GM19351 (cell line): ENCODE measurements at regions not wholly inside any gene's neighbourhood (a gene's known extent, or its start where the extent isn't known, plus 50 kb on each side); places are given as distances from the start of the nearest gene placed in this dataset.
A peak's percentile ranks its signal among the peaks of the same experiment; 100 is the strongest.
"Not testable (repeated sequence)": the region's sequence is repeated elsewhere in the genome, so short reads cannot be mapped to it uniquely, and the experiment has no call there.

Source experiments
- ATAC-seq: cut with Tn5 transposase; IDR thresholded peaks from one replicate; pipeline ENCODE4 v1.9.1; 2021; ENCODE audit warnings: mild to moderate bottlenecking, moderate library complexity; ENCODE audit not compliant: unreplicated experiment

DNA sequence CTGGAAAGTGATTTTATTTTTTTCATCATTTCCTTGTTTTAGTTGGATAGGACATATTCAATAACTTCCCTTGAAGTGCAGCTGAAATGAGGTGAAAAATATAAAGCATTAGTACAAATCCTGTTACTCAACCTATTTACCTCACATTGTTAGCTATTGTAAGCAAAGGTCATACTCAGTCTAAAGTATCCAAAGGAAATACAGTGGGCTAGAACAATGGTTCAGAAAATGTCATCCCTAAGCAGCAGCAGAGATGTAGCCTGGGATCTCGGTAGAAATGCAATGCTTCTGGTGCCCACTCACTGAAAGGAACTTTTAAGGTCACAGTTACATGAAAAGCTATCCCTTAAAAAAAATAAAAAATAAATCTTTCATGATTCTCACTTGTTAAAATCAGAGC lies 300.6 kb downstream of the PPP4R3C start:
- ATAC-seq, result no peak

DNA sequence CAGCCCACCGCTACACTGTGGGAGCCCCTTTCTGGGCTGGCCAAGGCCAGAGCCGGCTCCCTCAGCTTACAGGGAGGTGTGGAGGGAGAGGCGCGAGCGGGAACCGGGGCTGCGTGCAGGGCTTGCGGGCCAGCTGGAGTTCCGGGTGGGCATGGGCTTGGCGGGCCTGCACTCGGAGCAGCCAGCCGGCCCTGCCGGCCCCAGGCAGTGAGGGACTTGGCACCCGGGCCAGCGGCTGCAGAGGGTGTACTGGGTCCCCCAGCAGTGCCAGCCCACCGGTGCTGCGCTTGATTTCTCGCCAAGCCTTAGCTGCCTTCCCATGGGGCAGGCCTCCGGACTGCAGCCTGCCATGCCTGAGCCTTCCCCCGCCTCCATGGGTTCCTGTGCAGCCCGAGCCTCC lies 306.2 kb downstream of the PPP4R3C start:
- ATAC-seq, result not testable (repeated sequence)

DNA sequence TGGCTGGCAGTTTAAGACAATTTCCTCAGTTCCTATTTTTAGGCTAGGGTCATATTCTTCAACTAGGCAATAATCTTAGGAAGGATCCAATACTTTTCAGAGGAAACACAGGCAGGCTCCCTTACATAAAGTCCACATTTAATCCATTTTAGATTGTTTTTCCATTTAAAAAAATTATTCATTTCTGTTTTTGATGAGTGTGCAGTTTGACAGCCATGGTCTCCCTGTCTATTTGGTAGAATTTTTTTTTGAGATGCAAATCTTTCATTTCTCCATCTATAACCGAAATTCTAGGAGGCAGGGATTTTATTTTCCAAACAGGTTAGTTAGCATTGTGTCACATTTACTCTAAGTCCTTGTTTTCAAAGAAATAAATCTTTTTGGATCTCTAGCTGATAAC lies 326.8 kb downstream of the PPP4R3C start:
- ATAC-seq, result no peak

DNA sequence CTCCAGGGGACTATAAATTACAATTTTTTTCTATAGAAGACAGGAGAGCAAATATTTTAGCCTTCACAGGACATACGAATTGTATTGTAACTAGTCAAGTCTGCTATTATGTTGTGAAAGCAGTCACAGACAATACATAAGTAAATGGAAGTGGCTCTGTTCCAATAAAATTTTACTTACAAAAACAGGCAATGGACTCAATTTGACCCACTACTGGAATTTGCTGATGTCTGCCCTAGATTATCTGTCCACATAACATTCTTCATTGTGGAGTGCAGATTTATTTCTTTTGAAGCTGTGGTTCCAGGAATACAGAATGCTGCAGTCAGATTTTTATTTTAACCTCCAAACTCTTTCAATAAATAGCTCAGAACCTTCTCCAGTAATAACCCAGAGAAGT lies 330.3 kb downstream of the PPP4R3C start:
- ATAC-seq, result no peak

DNA sequence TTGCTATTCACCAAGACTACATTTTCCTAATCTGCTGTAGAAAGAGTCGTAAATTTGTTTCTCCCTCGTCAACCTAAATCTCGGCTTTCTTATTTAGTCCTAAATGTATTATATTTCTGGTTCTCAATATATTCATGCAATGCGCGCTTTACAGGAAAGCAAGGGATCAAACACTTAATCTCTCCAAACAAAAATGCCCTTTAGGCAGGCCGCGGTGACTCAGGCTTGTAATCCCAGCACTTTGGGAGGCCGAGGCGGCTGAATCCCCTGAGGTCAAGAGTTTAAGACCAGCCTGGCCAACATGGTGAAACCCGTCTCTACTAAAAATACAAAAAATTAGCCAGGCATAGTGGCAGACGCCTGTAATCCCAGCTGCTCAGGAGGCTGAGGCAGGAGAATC lies 376.0 kb downstream of the PPP4R3C start:
- not testable (repeated sequence) for ATAC-seq

DNA sequence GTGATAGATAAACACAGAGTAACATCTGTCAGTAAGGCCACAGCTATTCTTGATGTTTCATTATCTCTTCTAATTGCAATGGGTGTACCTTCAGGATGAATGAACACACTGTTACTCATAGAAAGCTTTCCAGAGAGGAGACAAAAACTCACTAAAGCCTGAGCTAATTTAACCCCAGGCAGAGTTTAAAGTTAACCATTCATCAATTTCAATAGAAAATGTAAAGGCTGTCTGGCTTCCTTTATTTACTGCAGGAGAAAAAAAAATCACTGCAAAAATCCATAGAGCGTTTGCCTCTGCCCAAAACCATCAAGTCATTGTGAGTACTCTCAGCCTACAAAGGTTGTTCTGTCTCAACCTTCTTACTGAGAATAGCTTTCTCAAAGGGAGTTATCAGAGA lies 376.9 kb downstream of the PPP4R3C start:
- no peak for ATAC-seq

DNA sequence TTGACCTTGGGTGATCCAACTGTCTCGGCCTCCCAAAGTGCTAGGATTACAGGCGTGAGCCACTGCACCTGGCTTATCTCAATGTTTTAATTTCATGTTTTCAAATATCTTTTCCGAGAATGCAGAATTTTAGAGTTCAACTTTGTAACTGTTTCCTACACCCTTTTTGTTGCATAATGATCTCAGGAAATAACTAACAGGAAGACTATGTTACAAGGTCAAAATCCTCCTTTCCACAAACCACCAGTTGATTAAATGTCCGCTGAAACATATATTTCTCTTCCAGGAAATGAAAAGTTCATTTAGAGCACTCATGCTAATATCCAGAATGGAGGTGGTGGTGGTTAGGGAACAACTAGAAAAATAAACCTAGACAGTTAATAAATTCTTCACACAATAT lies 377.8 kb downstream of the PPP4R3C start:
- no peak for ATAC-seq

DNA sequence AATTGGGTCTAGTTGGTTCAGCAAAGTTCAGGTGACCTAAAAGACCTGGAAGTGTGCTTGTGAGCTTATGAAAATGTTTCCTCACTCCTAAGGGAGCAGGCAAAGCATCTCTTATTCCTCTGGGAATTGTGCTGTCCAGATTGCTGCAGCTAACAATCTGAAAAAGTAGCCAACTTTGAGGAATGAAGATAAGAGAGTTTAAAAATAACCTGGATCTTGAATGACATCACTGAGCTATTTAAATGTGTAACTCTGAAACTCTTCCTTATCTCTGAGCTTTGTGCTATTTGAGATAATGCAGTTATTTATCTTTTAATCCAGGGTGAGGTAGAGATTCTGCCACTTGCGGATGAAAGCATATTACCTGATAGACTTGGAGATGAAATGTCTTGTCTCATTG lies 384.8 kb downstream of the PPP4R3C start:
- no peak for ATAC-seq

DNA sequence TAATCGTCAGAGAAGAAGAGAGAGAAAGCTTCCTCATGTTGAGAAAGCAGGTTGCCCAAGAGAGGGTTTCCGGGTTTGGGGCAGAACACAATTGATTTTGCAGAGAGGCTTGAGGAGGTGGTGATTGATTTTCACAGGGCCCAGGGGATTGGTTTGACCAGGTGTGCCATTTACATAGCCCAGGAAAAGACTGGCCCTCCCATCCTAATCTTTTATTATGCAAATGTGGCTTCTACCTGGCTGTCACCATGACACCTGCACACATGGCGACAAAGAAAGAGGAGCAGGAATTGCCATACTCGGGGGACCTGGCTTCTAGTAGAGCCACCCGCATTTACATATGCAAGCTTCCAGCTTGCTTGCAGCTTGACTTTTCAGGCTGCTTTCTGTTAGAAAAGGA lies 405.3 kb downstream of the PPP4R3C start:
- ATAC-seq, result no peak

DNA sequence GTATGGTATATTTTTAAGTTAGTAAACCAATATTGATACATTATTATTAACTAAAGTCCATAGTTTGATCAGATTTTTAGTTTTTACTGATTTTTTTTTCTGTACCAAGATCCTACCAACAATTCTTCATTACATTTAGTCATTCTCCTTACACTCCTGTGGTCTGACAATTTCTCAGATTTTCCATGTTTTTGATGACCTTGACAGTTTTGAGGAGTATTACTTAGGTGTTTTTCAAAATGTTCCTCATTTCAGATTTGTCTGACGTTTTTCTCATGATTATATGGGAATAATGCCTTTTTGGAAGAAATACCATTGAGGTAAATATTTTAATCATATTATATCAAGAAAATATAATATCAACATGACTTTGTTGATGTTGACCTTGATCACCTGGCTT lies 423.8 kb downstream of the PPP4R3C start:
- no peak for ATAC-seq

DNA sequence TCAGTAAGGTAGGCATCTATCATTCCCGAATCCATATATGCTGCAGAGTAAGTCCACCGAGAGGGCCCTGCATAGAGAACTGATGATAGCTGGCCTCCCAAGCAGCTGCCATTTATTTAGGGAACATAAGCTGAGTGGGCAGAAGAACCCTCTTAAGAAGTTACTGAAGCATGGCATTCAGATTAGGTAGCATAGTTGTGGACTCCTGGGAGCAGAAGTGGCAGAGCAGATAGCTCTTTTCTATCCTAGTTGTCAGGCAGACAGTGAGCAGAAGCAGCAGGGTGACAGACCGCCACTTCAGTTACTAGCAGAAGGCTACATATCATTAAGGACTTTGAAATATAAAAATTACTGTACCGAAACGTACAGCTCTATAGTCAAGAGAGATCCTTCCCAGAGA lies 454.7 kb downstream of the PPP4R3C start:
- ATAC-seq, result no peak

DNA sequence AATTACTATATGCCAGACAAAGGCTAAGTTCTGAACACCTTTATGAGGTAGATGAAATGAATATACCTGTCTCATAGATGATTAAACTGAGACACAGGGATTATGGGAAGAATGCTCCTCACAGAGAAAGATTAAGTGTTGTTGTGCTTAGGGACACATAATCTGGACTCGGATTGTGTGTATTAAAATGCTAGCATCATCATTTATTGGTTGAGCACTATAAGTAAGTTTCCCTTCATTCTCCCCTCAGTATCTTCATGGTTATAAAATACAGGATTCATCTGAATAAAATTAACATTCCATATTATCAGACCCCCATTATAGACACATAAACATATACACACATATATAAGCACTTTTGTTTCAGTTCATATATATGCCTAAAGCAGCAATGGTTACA lies 463.5 kb downstream of the PPP4R3C start:
- no peak for ATAC-seq

DNA sequence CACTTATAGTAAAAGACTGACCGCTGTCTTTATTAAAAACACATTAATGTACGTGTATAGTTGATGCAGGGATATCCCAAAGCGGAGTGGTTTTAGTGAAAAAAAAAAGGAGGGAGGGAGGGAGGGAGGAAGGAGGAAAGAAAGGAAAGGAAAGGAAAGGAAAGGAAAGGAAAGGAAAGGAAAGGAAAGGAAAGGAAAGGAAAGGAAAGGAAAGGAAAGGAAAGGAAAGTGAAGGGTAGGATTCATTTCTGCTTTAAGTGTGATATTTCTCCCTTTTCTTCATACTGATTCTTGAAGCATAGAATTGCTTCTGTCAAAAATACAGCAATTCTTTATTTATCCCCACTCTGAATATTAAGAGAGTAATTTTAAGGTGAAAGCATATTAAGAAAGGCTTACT lies 504.9 kb downstream of the PPP4R3C start:
- no peak for ATAC-seq

DNA sequence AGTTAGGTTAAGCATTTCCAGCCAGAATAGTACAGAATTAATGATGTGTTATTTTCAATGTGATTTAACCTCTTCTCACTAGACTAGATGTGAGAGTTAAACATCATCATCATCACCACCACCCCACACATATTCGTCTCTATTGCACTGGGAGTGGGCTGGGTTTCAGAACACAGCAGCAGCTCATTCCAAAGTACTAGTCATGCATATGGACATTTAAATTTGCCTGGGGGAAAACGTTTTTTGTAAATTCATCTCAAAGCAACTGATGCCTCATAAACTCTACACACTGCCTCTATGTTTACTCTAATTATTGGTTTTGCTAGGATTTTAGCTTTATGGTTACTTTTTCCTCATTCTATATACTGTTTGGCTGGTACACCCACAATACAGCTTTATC lies 509.1 kb downstream of the PPP4R3C start:
- ATAC-seq, result no peak

DNA sequence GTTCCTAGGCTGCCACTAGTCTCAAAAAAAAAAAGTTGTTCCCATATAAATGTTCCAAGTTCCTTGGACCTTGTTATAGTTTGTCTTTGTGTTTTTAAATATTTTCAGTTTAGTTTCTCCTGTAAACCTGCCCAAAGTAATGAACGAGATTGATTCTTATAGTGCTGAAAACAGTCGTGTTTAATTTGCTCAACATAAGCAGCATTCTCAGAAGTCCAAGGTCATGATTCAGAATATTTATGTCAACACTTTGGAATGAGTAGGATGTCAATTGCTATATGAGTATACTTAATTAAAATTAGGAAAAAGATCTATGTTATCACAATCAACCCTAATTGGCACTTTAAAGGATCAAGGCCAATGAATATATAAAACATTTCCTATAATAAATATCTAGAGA lies 510.9 kb downstream of the PPP4R3C start:
- ATAC-seq, result no peak

DNA sequence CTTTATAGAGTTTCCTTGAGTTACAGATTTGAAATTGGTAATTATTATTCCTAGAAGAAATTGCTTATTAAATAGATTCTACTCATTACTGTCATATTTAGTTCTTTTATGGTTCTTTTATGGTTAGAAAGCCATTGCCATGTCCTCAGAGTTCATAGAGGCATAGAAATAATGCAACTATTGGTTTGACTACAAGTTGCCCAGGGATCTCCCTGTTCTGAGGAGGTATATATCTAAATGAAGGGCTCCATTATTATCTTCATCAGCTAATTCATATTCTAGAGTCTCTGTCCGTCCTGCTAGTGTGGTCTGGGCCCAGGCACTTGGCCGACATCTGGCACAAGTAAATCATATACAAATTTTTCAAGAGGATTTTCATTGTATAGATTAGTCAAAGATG lies 535.7 kb downstream of the PPP4R3C start:
- ATAC-seq, result no peak

DNA sequence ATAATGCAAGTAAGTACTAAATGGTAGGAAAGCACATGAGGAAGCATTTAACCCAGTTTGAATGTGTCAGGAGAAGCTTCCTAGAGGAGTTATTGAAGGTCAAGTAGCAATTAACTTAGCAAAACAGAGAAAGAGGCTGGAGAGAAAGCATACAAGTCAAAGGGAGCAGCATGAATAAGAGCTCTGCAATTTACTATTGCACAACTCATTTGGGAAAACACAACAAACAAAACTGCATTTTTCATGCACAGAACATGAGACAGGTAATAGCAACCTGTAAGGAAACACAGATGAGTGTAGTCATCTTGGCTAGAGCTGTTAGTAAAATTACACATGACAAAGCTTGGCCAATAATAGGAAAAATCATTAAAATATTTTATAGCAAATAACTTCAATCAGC lies 538.1 kb downstream of the PPP4R3C start:
- ATAC-seq, result no peak

DNA sequence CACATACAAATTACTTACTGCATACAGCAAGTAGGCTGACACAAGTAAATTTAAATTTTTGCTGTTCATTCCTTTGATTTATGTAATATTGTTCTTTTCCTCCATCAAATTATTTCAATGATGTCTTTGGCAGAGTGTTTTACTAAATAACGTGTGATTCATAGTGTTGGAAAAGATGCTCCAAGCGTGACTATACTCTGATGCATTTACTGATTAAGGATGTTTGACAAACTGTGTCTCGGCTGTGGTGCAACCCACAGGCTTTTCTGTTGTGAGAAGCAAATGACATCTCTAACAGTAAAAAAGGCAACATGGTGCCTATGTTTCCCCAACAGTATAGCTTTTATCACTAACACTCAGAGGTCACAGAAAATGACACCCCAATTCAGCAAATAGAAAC lies 540.9 kb downstream of the PPP4R3C start:
- no peak for ATAC-seq

DNA sequence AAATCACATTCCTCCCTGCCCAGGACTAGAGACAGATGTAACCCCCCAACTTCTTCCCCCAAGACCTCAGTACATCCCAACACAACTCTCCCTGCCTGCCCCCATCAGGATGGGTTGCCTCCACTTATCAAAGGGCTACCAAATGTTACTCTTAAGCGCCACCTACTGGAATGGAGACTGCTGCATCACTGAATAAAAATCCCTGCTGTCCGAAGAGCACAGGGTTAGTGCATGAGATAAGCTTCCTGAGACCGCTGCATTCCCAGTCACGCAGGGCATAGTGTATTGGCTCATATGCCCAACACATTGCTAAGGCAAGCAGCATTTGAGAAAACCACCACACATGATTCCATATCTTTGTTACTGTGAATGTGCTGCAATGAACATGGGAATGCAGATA lies 544.5 kb downstream of the PPP4R3C start:
- ATAC-seq, result peak; percentile 82

DNA sequence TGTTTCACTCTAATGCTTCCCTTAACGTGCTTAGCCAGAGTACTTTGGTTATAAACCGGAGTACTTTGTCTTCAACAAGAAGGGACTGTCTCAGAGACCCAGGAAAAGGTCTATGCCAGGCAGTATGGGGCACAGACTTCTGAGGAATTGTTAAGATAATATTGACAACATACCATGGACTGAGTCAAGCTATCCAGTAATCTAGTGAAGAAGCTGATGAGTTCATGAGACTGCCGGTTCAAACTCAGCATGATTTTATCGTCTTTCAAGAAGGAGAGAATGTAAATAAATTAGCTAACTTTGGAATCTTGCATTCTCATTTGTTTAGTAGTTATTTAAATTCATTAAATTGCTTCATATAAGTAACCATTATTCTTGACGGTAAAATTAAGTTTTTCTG lies 546.1 kb downstream of the PPP4R3C start:
- no peak for ATAC-seq

DNA sequence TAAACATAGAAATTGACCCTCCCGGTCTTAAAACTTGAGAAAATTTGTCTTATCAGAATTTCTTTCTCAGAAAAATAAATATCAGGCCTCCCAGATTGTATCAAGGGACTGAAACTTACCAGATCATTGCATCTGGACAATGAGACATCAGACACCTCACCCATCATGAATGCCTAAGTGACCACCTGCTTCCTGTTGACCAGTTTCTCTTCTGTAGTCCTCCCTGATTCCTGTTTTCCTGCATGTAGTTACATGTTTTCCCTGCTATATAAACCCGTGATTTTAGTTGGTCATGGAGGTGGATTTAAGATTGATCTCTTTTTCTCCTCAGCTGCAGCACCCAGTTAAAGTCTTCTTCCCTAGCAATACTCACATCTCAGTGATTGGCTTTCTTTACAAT lies 548.1 kb downstream of the PPP4R3C start:
- ATAC-seq, result no peak

DNA sequence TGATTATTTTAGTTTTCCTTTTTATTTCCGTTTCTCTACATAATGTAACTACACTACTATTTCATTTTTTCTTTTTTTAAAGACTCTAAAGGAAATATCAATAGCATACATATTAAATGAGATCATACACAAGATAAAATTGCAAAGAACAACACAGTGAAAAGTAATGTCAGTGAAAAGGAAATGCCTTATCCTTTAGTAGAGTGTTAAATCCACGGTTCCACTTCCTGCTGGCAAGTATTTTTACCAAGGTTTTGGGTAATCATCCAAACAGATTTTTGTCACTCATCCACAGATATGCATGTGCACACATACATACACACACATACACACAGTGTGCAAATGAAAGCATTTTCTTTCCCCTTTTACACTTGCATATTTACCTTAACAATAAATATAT lies 548.9 kb downstream of the PPP4R3C start:
- no peak for ATAC-seq

DNA sequence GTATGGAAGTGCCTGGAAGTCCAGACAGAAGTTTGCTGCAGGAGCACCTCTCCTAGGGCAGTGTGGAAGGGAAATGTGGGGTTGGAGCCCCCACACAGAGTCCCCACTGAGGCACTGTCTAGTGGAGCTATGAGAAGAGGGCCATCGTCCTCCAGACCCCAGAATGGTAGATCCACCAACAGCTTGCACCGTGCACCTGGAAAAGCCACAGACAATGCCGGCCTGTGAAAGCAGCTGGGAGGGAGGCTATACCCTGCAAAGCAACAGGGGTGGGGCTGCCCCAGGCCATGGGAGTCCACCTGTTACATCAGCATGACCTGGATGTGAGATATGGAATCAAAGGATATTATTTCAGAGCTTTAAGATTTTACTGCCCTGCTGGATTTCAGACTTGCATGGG lies 551.4 kb downstream of the PPP4R3C start:
- not testable (repeated sequence) for ATAC-seq

DNA sequence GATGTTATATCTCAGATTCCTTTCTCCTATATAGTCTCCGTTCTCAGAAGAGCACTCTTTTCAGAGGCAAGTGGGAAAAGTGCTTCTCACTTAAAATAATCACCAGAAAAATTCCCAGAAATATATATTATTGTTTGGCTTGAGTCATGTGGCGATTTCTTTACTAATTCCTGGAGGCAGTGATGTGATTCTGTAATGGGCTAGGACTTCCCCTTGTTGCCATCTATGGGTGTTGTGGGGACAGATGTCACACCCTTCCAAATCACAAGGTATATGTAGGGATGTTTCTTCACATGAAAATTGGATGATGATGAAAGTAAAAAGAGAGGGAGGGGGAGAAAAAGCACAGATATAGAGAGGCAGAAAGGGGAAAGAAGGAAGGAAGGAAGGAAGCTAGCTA lies 553.4 kb downstream of the PPP4R3C start:
- no peak for ATAC-seq
